Fibroblast of the aortic adventitia (primary cell): ENCODE measurements at regions not wholly inside any gene's neighbourhood (a gene's known extent, or its start where the extent isn't known, plus 50 kb on each side); places are given as distances from the start of the nearest gene placed in this dataset.

ENCODE experiments used
- DNase-seq: peaks from one replicate; pipeline ENCODE4 v3.0.0-alpha.2; 2010; ENCODE audit warnings: low read depth
- H3K4me3 ChIP-seq: 2 replicates; pipeline ENCODE4 v1.5.1; 2011; ENCODE audit warnings: low read depth, mild to moderate bottlenecking, control low read depth, low read length, moderate library complexity
- TF ChIP-seq, protein P1 (sequence below): IDR thresholded peaks from 2 replicates; pipeline ENCODE4 v1.5.1; 2011; ENCODE audit warnings: mild to moderate bottlenecking, low read length, control low read depth, inconsistent platforms; ENCODE audit not compliant: insufficient read depth

DNA sequence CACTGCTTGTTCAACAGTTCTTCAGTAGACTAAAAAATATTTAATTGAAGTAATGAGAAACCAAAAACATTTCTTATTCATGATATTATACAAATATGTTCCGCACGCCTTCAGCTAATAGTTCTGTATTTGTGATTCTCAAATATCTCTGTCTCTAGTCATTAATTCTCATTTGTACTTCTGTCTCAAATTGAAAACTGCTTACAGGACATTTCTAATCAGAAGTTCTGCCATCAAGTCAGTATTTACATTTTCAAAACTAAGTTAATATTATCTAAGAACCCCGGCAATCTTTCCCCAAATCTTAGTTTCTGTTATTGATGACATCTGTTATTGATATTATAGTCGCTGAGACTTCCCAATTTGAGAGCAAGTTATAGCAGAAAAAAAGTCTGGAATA lies 78.6 kb upstream of the PGRMC2 start:
- TF ChIP-seq, protein P1, sequence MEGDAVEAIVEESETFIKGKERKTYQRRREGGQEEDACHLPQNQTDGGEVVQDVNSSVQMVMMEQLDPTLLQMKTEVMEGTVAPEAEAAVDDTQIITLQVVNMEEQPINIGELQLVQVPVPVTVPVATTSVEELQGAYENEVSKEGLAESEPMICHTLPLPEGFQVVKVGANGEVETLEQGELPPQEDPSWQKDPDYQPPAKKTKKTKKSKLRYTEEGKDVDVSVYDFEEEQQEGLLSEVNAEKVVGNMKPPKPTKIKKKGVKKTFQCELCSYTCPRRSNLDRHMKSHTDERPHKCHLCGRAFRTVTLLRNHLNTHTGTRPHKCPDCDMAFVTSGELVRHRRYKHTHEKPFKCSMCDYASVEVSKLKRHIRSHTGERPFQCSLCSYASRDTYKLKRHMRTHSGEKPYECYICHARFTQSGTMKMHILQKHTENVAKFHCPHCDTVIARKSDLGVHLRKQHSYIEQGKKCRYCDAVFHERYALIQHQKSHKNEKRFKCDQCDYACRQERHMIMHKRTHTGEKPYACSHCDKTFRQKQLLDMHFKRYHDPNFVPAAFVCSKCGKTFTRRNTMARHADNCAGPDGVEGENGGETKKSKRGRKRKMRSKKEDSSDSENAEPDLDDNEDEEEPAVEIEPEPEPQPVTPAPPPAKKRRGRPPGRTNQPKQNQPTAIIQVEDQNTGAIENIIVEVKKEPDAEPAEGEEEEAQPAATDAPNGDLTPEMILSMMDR, result no peak

DNA sequence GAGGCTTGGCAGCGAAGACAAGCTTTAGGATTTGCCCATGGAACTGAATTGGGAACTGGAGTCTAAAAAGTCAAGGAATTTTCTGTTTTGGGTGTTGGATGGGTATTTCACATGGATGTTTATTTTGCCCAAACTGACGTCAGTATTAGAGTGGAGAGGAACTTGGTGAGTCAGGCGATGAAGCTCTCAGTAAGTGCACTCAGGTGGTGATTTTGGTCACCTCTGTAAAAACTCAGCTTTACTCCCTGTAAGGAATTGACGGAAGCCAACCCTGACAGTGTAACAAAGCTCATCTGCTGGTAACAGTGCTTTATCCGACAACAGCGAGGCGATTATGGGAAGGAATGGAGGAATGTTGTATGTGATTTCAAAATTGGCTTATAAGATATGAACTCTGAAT lies 77.0 kb upstream of the PGRMC2 start:
- TF ChIP-seq, protein P1, result no peak
- H3K4me3 ChIP-seq, result no peak overlapping the region
- peak; percentile 10 for DNase-seq

More for the DNA sequence above, 78.6 kb upstream of the PGRMC2 start:
- no peak overlapping the region for H3K4me3 ChIP-seq
- DNase-seq, result no peak

DNA sequence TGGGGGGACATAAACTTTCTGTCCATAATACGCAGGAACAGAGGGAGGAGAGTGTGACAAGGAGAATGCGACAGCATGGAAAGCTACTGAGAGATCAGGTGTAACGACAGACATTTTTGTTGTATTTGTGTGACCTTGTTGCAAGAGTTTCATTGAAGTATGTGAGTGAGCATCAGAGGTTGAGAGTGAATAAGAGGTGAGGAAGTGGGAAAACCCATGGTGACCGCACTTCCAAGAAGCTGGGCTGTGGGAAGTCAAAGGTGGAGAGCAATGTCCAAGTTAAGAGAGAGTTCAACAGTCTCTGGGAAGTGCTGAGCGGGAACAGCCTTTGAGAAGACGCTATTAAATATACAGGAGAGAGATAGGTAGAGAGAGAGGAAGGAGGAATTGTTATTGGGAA lies 76.4 kb upstream of the PGRMC2 start:
- no peak for DNase-seq
- TF ChIP-seq, protein P1, result no peak
- no peak overlapping the region for H3K4me3 ChIP-seq

DNA sequence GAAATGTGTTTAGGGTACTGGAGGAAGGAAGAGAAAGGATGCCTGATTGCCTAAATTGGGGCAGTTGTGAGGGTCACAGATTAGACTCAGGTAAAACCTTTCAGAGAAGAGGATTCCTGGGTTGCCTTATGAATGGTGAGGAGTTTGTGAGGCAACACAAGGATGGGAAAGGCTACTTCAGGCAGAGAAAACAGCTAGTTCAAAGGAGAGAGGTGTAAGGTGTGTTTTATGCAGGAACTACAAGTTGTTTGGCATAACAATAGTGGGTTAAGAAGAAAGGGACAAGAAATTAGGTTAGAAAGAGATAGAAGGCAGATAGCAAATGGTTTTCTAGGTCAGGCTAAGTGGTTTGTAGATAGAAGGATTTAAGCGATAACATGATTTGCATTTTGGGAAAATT lies 75.1 kb upstream of the PGRMC2 start:
- TF ChIP-seq, protein P1, result no peak
- H3K4me3 ChIP-seq, result no peak overlapping the region
- no peak for DNase-seq

DNA sequence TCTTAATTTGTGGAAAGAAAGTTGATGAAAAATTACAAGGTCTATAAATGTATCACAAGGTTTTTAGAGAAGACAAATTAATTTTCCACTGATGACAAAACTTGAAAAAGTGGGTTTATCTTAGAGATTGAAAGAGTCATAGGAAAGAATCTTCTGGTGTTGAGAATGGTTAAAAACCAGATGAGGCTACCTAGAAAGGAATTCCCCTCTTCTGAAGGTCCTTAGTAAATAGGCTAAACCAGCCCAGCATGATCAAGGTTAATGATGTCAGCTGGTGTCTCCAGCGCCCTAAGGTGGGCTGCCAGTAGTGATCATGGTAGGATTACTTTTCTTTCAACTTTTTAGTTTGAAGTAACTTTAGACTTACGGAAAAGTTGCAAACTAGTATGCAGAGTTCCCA lies 71.8 kb upstream of the PGRMC2 start:
- no peak overlapping the region for H3K4me3 ChIP-seq
- TF ChIP-seq, protein P1, result no peak
- no peak for DNase-seq

- H3K4me3 ChIP-seq, result no peak overlapping the region
- TF ChIP-seq, protein P1, result no peak
- DNase-seq, result no peak
These were observed 71.3 kb upstream of the PGRMC2 start for GRCh38 chr4:128358913-128359279.

DNA sequence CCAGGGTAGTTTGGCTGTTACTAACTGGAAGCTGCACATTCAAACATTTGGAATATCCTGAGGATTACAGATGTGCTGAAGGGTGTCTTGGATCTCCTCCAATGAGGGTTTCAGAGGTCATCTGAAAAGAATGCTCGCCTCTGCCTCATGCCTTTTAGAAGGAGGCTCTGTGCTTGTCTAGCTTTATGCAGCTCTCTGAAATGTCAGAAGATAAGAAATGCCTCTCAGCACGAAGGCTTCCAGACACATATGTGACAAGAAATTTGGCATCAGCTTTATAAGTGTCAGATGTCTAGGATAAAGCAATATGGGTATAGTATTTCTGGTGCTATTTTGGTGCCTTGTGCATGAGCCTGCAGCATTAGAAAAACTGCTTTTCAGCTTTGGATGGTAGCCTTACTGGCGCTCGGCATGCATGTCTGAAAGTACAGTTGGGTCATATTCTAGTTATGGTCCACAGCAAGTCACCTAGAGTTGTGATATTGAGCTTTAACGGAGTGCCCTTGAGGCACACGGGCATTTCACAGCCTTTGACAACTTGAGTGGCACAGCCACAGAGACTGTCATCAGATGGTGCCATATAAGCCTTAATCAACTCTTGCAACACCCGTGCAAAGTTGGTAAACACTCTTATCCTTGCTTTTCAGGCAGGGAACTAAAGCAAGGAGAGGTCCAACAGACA lies 70.8 kb upstream of the PGRMC2 start:
- TF ChIP-seq, protein P1, result no peak
- peak; percentile 98 for DNase-seq
- no peak overlapping the region for H3K4me3 ChIP-seq
